T-helper 2 cell treated with Interferon-gamma antibody and Interleukin-4, amounts not matched to agents 100 ng/mL and 5 ng/mL, for 36 hours (primary cell): ENCODE measurements at regions not wholly inside any gene's neighbourhood (a gene's known extent, or its start where the extent isn't known, plus 50 kb on each side); places are given as distances from the start of the nearest gene placed in this dataset.

Experiments used
- intact Hi-C: fragments of 100-400 bp; cut with micrococcal nuclease; formaldehyde crosslinking; loops from one replicate; pipeline ENCODE4 v1.15.1; 2023

GRCh38 chr4:180436361-180436760, 1806.8 kb upstream of the TENM3 start:
- intact Hi-C loops = no loop called here

GRCh38 chr4:180437601-180438000, 1805.6 kb upstream of the TENM3 start:
- intact Hi-C loops = no loop called here

- intact Hi-C loops = no loop called here
These were observed 1794.9 kb upstream of the TENM3 start for GRCh38 chr4:180448306-180448705.

- intact Hi-C loops = no loop called here
These were observed 1793.7 kb upstream of the TENM3 start for GRCh38 chr4:180449395-180449956.

GRCh38 chr4:180455226-180455625, 1788.0 kb upstream of the TENM3 start:
- intact Hi-C loops = no loop called here

GRCh38 chr4:180456928-180457327, 1786.3 kb upstream of the TENM3 start:
- intact Hi-C loops = no loop called here

- intact Hi-C loops = no loop called here
These were observed 1781.1 kb upstream of the TENM3 start for GRCh38 chr4:180462116-180462515.

GRCh38 chr4:180465364-180465763, 1777.8 kb upstream of the TENM3 start:
- intact Hi-C loops = no loop called here

GRCh38 chr4:180483036-180483435, 1760.2 kb upstream of the TENM3 start:
- intact Hi-C loops = no loop called here

- intact Hi-C loops = no loop called here
These were observed 1757.8 kb upstream of the TENM3 start for GRCh38 chr4:180485407-180485806.

- intact Hi-C loops = no loop called here
These were observed 1756.9 kb upstream of the TENM3 start for GRCh38 chr4:180486342-180486741.

GRCh38 chr4:180489787-180490186, 1753.4 kb upstream of the TENM3 start:
- intact Hi-C loops = no loop called here

GRCh38 chr4:180491210-180491609, 1752.0 kb upstream of the TENM3 start:
- intact Hi-C loops = no loop called here

GRCh38 chr4:180493299-180493698, 1749.9 kb upstream of the TENM3 start:
- intact Hi-C loops = no loop called here

GRCh38 chr4:180500154-180500553, 1743.0 kb upstream of the TENM3 start:
- intact Hi-C loops = no loop called here

GRCh38 chr4:180512801-180513475, 1730.3 kb upstream of the TENM3 start:
- intact Hi-C loops = no loop called here

- intact Hi-C loops = no loop called here
These were observed 1724.3 kb upstream of the TENM3 start for GRCh38 chr4:180518906-180519305.

GRCh38 chr4:180521181-180521580, 1722.0 kb upstream of the TENM3 start:
- intact Hi-C loops = no loop called here

- intact Hi-C loops = no loop called here
These were observed 1717.6 kb upstream of the TENM3 start for GRCh38 chr4:180525523-180526077.

GRCh38 chr4:180528003-180528402, 1715.2 kb upstream of the TENM3 start:
- intact Hi-C loops = no loop called here

GRCh38 chr4:180530787-180531186, 1712.4 kb upstream of the TENM3 start:
- intact Hi-C loops = no loop called here

- intact Hi-C loops = no loop called here
These were observed 1710.5 kb upstream of the TENM3 start for GRCh38 chr4:180532691-180533090.
